H9 (cell line): ENCODE measurements at regions not wholly inside any gene's neighbourhood (a gene's known extent, or its start where the extent isn't known, plus 50 kb on each side); places are given as distances from the start of the nearest gene placed in this dataset.

Experiments
- DNase-seq: peaks from one replicate; pipeline ENCODE4 v3.0.0-alpha.2; 2017
- H2AFZ ChIP-seq: one replicate; pipeline ENCODE4 v1.6.1; 2013; ENCODE audit warnings: mild to moderate bottlenecking, low read length, control low read depth, moderate library complexity
- H2AK5ac ChIP-seq: 2 replicates; pipeline ENCODE4 v1.6.1; 2013; ENCODE audit warnings: low read length, control low read depth, mixed read lengths; ENCODE audit not compliant: insufficient read length
- H2BK120ac ChIP-seq: one replicate; pipeline ENCODE4 v1.6.1; 2013; ENCODE audit warnings: low read depth, mild to moderate bottlenecking, low read length, control low read depth, inconsistent platforms; ENCODE audit not compliant: poor library complexity, severe bottlenecking
- H2BK12ac ChIP-seq: 2 replicates; pipeline ENCODE4 v1.6.1; 2013; ENCODE audit warnings: low read length, control low read depth, mixed read lengths, low read depth; ENCODE audit not compliant: insufficient read length
- H2BK15ac ChIP-seq: 2 replicates; pipeline ENCODE4 v1.6.1; 2013; ENCODE audit warnings: low read depth, low read length, control low read depth
- H2BK20ac ChIP-seq: one replicate; pipeline ENCODE4 v1.6.1; 2013; ENCODE audit warnings: low read depth, mild to moderate bottlenecking, low read length, control low read depth, inconsistent platforms; ENCODE audit not compliant: poor library complexity, severe bottlenecking
- H2BK5ac ChIP-seq: 2 replicates; pipeline ENCODE4 v1.6.1; 2013; ENCODE audit warnings: low read length, control low read depth, mixed read lengths; ENCODE audit not compliant: insufficient read length
- H3K14ac ChIP-seq: 2 replicates; pipeline ENCODE4 v1.6.1; 2013; ENCODE audit warnings: low read length, control low read depth; ENCODE audit not compliant: insufficient read depth
- H3K18ac ChIP-seq: 2 replicates; pipeline ENCODE4 v1.6.1; 2013; ENCODE audit warnings: low read depth, mild to moderate bottlenecking, mixed read lengths, low read length, control low read depth; ENCODE audit not compliant: insufficient read length
- H3K23ac ChIP-seq: 2 replicates; pipeline ENCODE4 v1.6.1; 2013; ENCODE audit warnings: low read length, control low read depth, mixed read lengths, low read depth; ENCODE audit not compliant: insufficient read length
- H3K23me2 ChIP-seq: 2 replicates; pipeline ENCODE4 v1.6.1; 2013; ENCODE audit warnings: low read depth, mild to moderate bottlenecking, mixed read lengths, low read length, control low read depth; ENCODE audit not compliant: insufficient read length, poor library complexity, severe bottlenecking
- H3K27ac ChIP-seq: 2 replicates; pipeline ENCODE4 v1.5.1; 2013; ENCODE audit warnings: low read length, control low read depth, mixed read lengths, low read depth; ENCODE audit not compliant: insufficient read length
- H3K27me3 ChIP-seq: 2 replicates; pipeline ENCODE4 v1.6.1; 2013; ENCODE audit warnings: low read length, control low read depth, inconsistent platforms; ENCODE audit not compliant: insufficient read depth
- H3K4ac ChIP-seq: 2 replicates; pipeline ENCODE4 v1.6.1; 2013; ENCODE audit warnings: low read depth, mild to moderate bottlenecking, control low read depth, inconsistent platforms, low read length, moderate library complexity
- H3K4me1 ChIP-seq: 2 replicates; pipeline ENCODE4 v1.6.1; 2013; ENCODE audit warnings: low read length, control low read depth, inconsistent platforms; ENCODE audit not compliant: insufficient read depth
- H3K4me2 ChIP-seq: 2 replicates; pipeline ENCODE4 v1.6.1; 2013; ENCODE audit warnings: low read length, control low read depth, mixed read lengths; ENCODE audit not compliant: insufficient read length, insufficient read depth
- H3K56ac ChIP-seq: 2 replicates; pipeline ENCODE4 v1.6.1; 2013; ENCODE audit warnings: low read depth, mild to moderate bottlenecking, mixed read lengths, low read length, control low read depth; ENCODE audit not compliant: insufficient read length
- H3K79me1 ChIP-seq: 2 replicates; pipeline ENCODE4 v1.6.1; 2013; ENCODE audit warnings: low read depth, mild to moderate bottlenecking, moderate library complexity, low read length, control low read depth, inconsistent platforms; ENCODE audit not compliant: insufficient read depth, poor library complexity, severe bottlenecking
- H3K79me2 ChIP-seq: 2 replicates; pipeline ENCODE4 v1.6.1; 2013; ENCODE audit warnings: low read length, control low read depth, inconsistent platforms; ENCODE audit not compliant: insufficient read depth
- H3K9ac ChIP-seq: 2 replicates; pipeline ENCODE4 v1.6.1; 2013; ENCODE audit warnings: low read length, control low read depth, mixed read lengths; ENCODE audit not compliant: insufficient read length; ENCODE audit errors: extremely low read depth
- H3K9me3 ChIP-seq: one replicate; pipeline ENCODE4 v1.6.1; 2013; ENCODE audit warnings: low read depth, low read length, inconsistent platforms; ENCODE audit not compliant: control insufficient read depth
- H3T11ph ChIP-seq: one replicate; pipeline ENCODE4 v1.6.1; 2013; ENCODE audit warnings: mild to moderate bottlenecking, low read length, control low read depth, inconsistent platforms
- H4K20me1 ChIP-seq: one replicate; pipeline ENCODE4 v1.6.1; 2013; ENCODE audit not compliant: control insufficient read depth, insufficient read length, insufficient read depth
- H4K5ac ChIP-seq: 2 replicates; pipeline ENCODE4 v1.6.1; 2013; ENCODE audit warnings: low read depth, mild to moderate bottlenecking, mixed read lengths, low read length, control low read depth; ENCODE audit not compliant: insufficient read length
- H4K8ac ChIP-seq: replicated peaks from 2 replicates; pipeline ENCODE4 v1.6.1; 2013; ENCODE audit warnings: low read length, control low read depth, mixed read lengths, low read depth; ENCODE audit not compliant: insufficient read length
- H4K91ac ChIP-seq: 2 replicates; pipeline ENCODE4 v1.6.1; 2013; ENCODE audit warnings: low read depth, mild to moderate bottlenecking, moderate library complexity, mixed read lengths, low read length, control low read depth; ENCODE audit not compliant: insufficient read length
- H3K27ac Mint-ChIP-seq, 3 experiments: 2 replicates in 2 of 3; 3 replicates in 1 of 3; pipeline ENCODE4 v1.8.0; 2020 to 2021; ENCODE audit warnings: mixed read lengths in 3 of 3, mild to moderate bottlenecking in 1 of 3, moderate library complexity in 1 of 3
- H3K27me3 Mint-ChIP-seq: 2 replicates; pipeline ENCODE4 v1.8.0; 2021; ENCODE audit warnings: low read depth, mild to moderate bottlenecking, moderate library complexity, mixed read lengths
- H3K36me3 Mint-ChIP-seq, 3 experiments: 2 replicates in 2 of 3; 3 replicates in 1 of 3; pipeline ENCODE4 v1.8.0; 2020 to 2021; ENCODE audit warnings: low read depth in 3 of 3, mixed read lengths in 3 of 3; ENCODE audit not compliant: insufficient read depth in 1 of 3
- H3K4me1 Mint-ChIP-seq, 2 experiments: 2 replicates each; pipeline ENCODE4 v1.8.0; 2020; ENCODE audit warnings: mixed read lengths in 2 of 2
- H3K4me3 Mint-ChIP-seq, 2 experiments: 2 replicates in 1 of 2; 3 replicates in 1 of 2; pipeline ENCODE4 v1.8.0; 2020 to 2021; ENCODE audit warnings: mild to moderate bottlenecking in 2 of 2, mixed read lengths in 2 of 2, moderate library complexity in 1 of 2
- H3K9me3 Mint-ChIP-seq, 2 experiments: 2 replicates in 1 of 2; 3 replicates in 1 of 2; pipeline ENCODE4 v1.8.0; 2020; ENCODE audit warnings: mild to moderate bottlenecking in 2 of 2, mixed read lengths in 2 of 2, moderate library complexity in 1 of 2
- CTCF ChIP-seq: fragments of 200-600 bp; sonication (generic); conservative IDR thresholded peaks from 3 replicates; pipeline ENCODE4 v1.8.0; 2021; ENCODE audit warnings: antibody characterized with exemption, mild to moderate bottlenecking
- WGBS: extraction: QIAGEN DNeasy Blood & Tissue Kit; methylation state at CpG from one replicate; pipeline ENCODE4 v1.1.7; 2013; ENCODE audit warnings: missing lambda C conversion rate, low lambda C conversion rate, mixed read lengths; ENCODE audit not compliant: insufficient read length; ENCODE audit errors: extremely low coverage; 5-methylcytosine and 5-hydroxymethylcytosine counted together

GRCh38 chr15:69827751-69828150 is 270.0 kb downstream of the TLE3 start:
- peaks cover 15% of the 10 kb centered on the region for H3K27me3 Mint-ChIP-seq
- Histone ChIP-seq H2BK5ac (no peak overlapping the region), H2BK12ac (no peak overlapping the region), H4K5ac (no peak overlapping the region), H4K91ac (no peak overlapping the region), H3K23ac (no peak overlapping the region), H2BK15ac (no peak overlapping the region), H3K4ac (no peak overlapping the region), H3K27ac (no peak overlapping the region), H3K27me3 (no peaks in the 10 kb centered on the region), H2AK5ac (no peak overlapping the region), H3K4me2 (no peak overlapping the region), H3K4me1 (no peaks in the 10 kb centered on the region), H3T11ph (no peak overlapping the region), H3K9me3 (no peaks in the 10 kb centered on the region), H3K18ac (no peak overlapping the region), H2BK120ac (no peak overlapping the region), H3K14ac (no peak overlapping the region), H3K9ac (no peak overlapping the region), H3K23me2 (no peaks in the 10 kb centered on the region), H4K8ac (no peak overlapping the region), H3K79me1 (no peaks in the 10 kb centered on the region), H3K56ac (no peak overlapping the region), H4K20me1 (no peaks in the 10 kb centered on the region), H2AFZ (no peak overlapping the region), H2BK20ac (no peak overlapping the region), H3K79me2 (no peaks in the 10 kb centered on the region)
- peaks cover 25 to 28% of the 10 kb centered on the region in 2 experiments for H3K4me1 Mint-ChIP-seq
- no peak for TF ChIP-seq CTCF
- no peaks in the 10 kb centered on the region; a peak in 1 of 5 replicates for H3K9me3 Mint-ChIP-seq
- no peak overlapping the region for H3K4me3 Mint-ChIP-seq
- no CpG with 5 or more reads among the region's 1 CpG for WGBS
- H3K36me3 Mint-ChIP-seq, result no peaks in the 10 kb centered on the region; a peak in 2 of 7 replicates
- DNase-seq, result no peak
- no peak overlapping the region for H3K27ac Mint-ChIP-seq
